H9 (cell line): ENCODE measurements at regions not wholly inside any gene's neighbourhood (a gene's known extent, or its start where the extent isn't known, plus 50 kb on each side); places are given as distances from the start of the nearest gene placed in this dataset.
A peak's percentile ranks its signal among the peaks of the same experiment; 100 is the strongest.

Experiments
- DNase-seq: peaks from one replicate; pipeline ENCODE4 v3.0.0-alpha.2; 2017
- H2AFZ ChIP-seq: one replicate; pipeline ENCODE4 v1.6.1; 2013; ENCODE audit warnings: mild to moderate bottlenecking, low read length, control low read depth, moderate library complexity
- H2AK5ac ChIP-seq: 2 replicates; pipeline ENCODE4 v1.6.1; 2013; ENCODE audit warnings: low read length, control low read depth, mixed read lengths; ENCODE audit not compliant: insufficient read length
- H2BK120ac ChIP-seq: one replicate; pipeline ENCODE4 v1.6.1; 2013; ENCODE audit warnings: low read depth, mild to moderate bottlenecking, low read length, control low read depth, inconsistent platforms; ENCODE audit not compliant: poor library complexity, severe bottlenecking
- H2BK12ac ChIP-seq: 2 replicates; pipeline ENCODE4 v1.6.1; 2013; ENCODE audit warnings: low read length, control low read depth, mixed read lengths, low read depth; ENCODE audit not compliant: insufficient read length
- H2BK15ac ChIP-seq: 2 replicates; pipeline ENCODE4 v1.6.1; 2013; ENCODE audit warnings: low read depth, low read length, control low read depth
- H2BK20ac ChIP-seq: one replicate; pipeline ENCODE4 v1.6.1; 2013; ENCODE audit warnings: low read depth, mild to moderate bottlenecking, low read length, control low read depth, inconsistent platforms; ENCODE audit not compliant: poor library complexity, severe bottlenecking
- H2BK5ac ChIP-seq: 2 replicates; pipeline ENCODE4 v1.6.1; 2013; ENCODE audit warnings: low read length, control low read depth, mixed read lengths; ENCODE audit not compliant: insufficient read length
- H3K14ac ChIP-seq: 2 replicates; pipeline ENCODE4 v1.6.1; 2013; ENCODE audit warnings: low read length, control low read depth; ENCODE audit not compliant: insufficient read depth
- H3K18ac ChIP-seq: 2 replicates; pipeline ENCODE4 v1.6.1; 2013; ENCODE audit warnings: low read depth, mild to moderate bottlenecking, mixed read lengths, low read length, control low read depth; ENCODE audit not compliant: insufficient read length
- H3K23ac ChIP-seq: 2 replicates; pipeline ENCODE4 v1.6.1; 2013; ENCODE audit warnings: low read length, control low read depth, mixed read lengths, low read depth; ENCODE audit not compliant: insufficient read length
- H3K23me2 ChIP-seq: 2 replicates; pipeline ENCODE4 v1.6.1; 2013; ENCODE audit warnings: low read depth, mild to moderate bottlenecking, mixed read lengths, low read length, control low read depth; ENCODE audit not compliant: insufficient read length, poor library complexity, severe bottlenecking
- H3K27ac ChIP-seq: 2 replicates; pipeline ENCODE4 v1.5.1; 2013; ENCODE audit warnings: low read length, control low read depth, mixed read lengths, low read depth; ENCODE audit not compliant: insufficient read length
- H3K27me3 ChIP-seq: 2 replicates; pipeline ENCODE4 v1.6.1; 2013; ENCODE audit warnings: low read length, control low read depth, inconsistent platforms; ENCODE audit not compliant: insufficient read depth
- H3K4ac ChIP-seq: 2 replicates; pipeline ENCODE4 v1.6.1; 2013; ENCODE audit warnings: low read depth, mild to moderate bottlenecking, control low read depth, inconsistent platforms, low read length, moderate library complexity
- H3K4me1 ChIP-seq: 2 replicates; pipeline ENCODE4 v1.6.1; 2013; ENCODE audit warnings: low read length, control low read depth, inconsistent platforms; ENCODE audit not compliant: insufficient read depth
- H3K4me2 ChIP-seq: 2 replicates; pipeline ENCODE4 v1.6.1; 2013; ENCODE audit warnings: low read length, control low read depth, mixed read lengths; ENCODE audit not compliant: insufficient read length, insufficient read depth
- H3K56ac ChIP-seq: 2 replicates; pipeline ENCODE4 v1.6.1; 2013; ENCODE audit warnings: low read depth, mild to moderate bottlenecking, mixed read lengths, low read length, control low read depth; ENCODE audit not compliant: insufficient read length
- H3K79me1 ChIP-seq: 2 replicates; pipeline ENCODE4 v1.6.1; 2013; ENCODE audit warnings: low read depth, mild to moderate bottlenecking, moderate library complexity, low read length, control low read depth, inconsistent platforms; ENCODE audit not compliant: insufficient read depth, poor library complexity, severe bottlenecking
- H3K79me2 ChIP-seq: 2 replicates; pipeline ENCODE4 v1.6.1; 2013; ENCODE audit warnings: low read length, control low read depth, inconsistent platforms; ENCODE audit not compliant: insufficient read depth
- H3K9ac ChIP-seq: 2 replicates; pipeline ENCODE4 v1.6.1; 2013; ENCODE audit warnings: low read length, control low read depth, mixed read lengths; ENCODE audit not compliant: insufficient read length; ENCODE audit errors: extremely low read depth
- H3K9me3 ChIP-seq: one replicate; pipeline ENCODE4 v1.6.1; 2013; ENCODE audit warnings: low read depth, low read length, inconsistent platforms; ENCODE audit not compliant: control insufficient read depth
- H3T11ph ChIP-seq: one replicate; pipeline ENCODE4 v1.6.1; 2013; ENCODE audit warnings: mild to moderate bottlenecking, low read length, control low read depth, inconsistent platforms
- H4K20me1 ChIP-seq: one replicate; pipeline ENCODE4 v1.6.1; 2013; ENCODE audit not compliant: control insufficient read depth, insufficient read length, insufficient read depth
- H4K5ac ChIP-seq: 2 replicates; pipeline ENCODE4 v1.6.1; 2013; ENCODE audit warnings: low read depth, mild to moderate bottlenecking, mixed read lengths, low read length, control low read depth; ENCODE audit not compliant: insufficient read length
- H4K8ac ChIP-seq: replicated peaks from 2 replicates; pipeline ENCODE4 v1.6.1; 2013; ENCODE audit warnings: low read length, control low read depth, mixed read lengths, low read depth; ENCODE audit not compliant: insufficient read length
- H4K91ac ChIP-seq: 2 replicates; pipeline ENCODE4 v1.6.1; 2013; ENCODE audit warnings: low read depth, mild to moderate bottlenecking, moderate library complexity, mixed read lengths, low read length, control low read depth; ENCODE audit not compliant: insufficient read length
- H3K27ac Mint-ChIP-seq, 3 experiments: 2 replicates in 2 of 3; 3 replicates in 1 of 3; pipeline ENCODE4 v1.8.0; 2020 to 2021; ENCODE audit warnings: mixed read lengths in 3 of 3, mild to moderate bottlenecking in 1 of 3, moderate library complexity in 1 of 3
- H3K27me3 Mint-ChIP-seq: 2 replicates; pipeline ENCODE4 v1.8.0; 2021; ENCODE audit warnings: low read depth, mild to moderate bottlenecking, moderate library complexity, mixed read lengths
- H3K36me3 Mint-ChIP-seq, 3 experiments: 2 replicates in 2 of 3; 3 replicates in 1 of 3; pipeline ENCODE4 v1.8.0; 2020 to 2021; ENCODE audit warnings: low read depth in 3 of 3, mixed read lengths in 3 of 3; ENCODE audit not compliant: insufficient read depth in 1 of 3
- H3K4me1 Mint-ChIP-seq, 2 experiments: 2 replicates each; pipeline ENCODE4 v1.8.0; 2020; ENCODE audit warnings: mixed read lengths in 2 of 2
- H3K4me3 Mint-ChIP-seq, 2 experiments: 2 replicates in 1 of 2; 3 replicates in 1 of 2; pipeline ENCODE4 v1.8.0; 2020 to 2021; ENCODE audit warnings: mild to moderate bottlenecking in 2 of 2, mixed read lengths in 2 of 2, moderate library complexity in 1 of 2
- H3K9me3 Mint-ChIP-seq, 2 experiments: 2 replicates in 1 of 2; 3 replicates in 1 of 2; pipeline ENCODE4 v1.8.0; 2020; ENCODE audit warnings: mild to moderate bottlenecking in 2 of 2, mixed read lengths in 2 of 2, moderate library complexity in 1 of 2
- WGBS: extraction: QIAGEN DNeasy Blood & Tissue Kit; methylation state at CpG from one replicate; pipeline ENCODE4 v1.1.7; 2013; ENCODE audit warnings: missing lambda C conversion rate, low lambda C conversion rate, mixed read lengths; ENCODE audit not compliant: insufficient read length; ENCODE audit errors: extremely low coverage; 5-methylcytosine and 5-hydroxymethylcytosine counted together
- TF ChIP-seq, protein P1 (sequence below): fragments of 200-600 bp; sonication (generic); conservative IDR thresholded peaks from 3 replicates; pipeline ENCODE4 v1.8.0; 2021; ENCODE audit warnings: antibody characterized with exemption, mild to moderate bottlenecking

DNA sequence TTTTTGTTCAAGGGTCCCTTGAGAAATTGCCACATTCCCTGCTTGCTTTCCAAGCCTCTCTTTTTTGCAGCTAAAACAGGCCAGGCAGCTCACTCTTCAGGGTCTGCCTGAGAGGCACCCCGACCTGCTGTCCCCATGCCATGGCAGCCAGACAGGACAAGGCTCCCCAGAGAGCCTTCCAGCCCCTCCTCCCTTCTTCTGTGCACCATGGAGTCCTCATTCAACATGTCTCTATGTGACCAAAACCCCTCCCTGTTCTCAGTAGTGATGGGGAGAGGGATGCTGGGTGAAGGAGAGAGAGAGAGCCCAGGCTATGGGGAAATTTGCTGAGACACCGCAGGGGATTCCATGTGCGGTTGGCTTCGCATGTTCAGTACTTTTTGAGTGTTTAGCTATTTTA is 384.2 kb upstream of the ZNF507 start:
- no peak overlapping the region for H3T11ph ChIP-seq
- H2BK5ac ChIP-seq: no peak overlapping the region
- TF ChIP-seq, protein P1, sequence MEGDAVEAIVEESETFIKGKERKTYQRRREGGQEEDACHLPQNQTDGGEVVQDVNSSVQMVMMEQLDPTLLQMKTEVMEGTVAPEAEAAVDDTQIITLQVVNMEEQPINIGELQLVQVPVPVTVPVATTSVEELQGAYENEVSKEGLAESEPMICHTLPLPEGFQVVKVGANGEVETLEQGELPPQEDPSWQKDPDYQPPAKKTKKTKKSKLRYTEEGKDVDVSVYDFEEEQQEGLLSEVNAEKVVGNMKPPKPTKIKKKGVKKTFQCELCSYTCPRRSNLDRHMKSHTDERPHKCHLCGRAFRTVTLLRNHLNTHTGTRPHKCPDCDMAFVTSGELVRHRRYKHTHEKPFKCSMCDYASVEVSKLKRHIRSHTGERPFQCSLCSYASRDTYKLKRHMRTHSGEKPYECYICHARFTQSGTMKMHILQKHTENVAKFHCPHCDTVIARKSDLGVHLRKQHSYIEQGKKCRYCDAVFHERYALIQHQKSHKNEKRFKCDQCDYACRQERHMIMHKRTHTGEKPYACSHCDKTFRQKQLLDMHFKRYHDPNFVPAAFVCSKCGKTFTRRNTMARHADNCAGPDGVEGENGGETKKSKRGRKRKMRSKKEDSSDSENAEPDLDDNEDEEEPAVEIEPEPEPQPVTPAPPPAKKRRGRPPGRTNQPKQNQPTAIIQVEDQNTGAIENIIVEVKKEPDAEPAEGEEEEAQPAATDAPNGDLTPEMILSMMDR: no peak
- H3K56ac ChIP-seq: no peak overlapping the region
- no peak overlapping the region for H3K4ac ChIP-seq
- no peaks in the 10 kb centered on the region for H3K79me1 ChIP-seq
- H4K8ac ChIP-seq: no peak overlapping the region
- H3K4me1 ChIP-seq: no peaks in the 10 kb centered on the region
- no peaks in the 10 kb centered on the region for H4K20me1 ChIP-seq
- Mint-ChIP-seq H3K4me3 (no peak overlapping the region), H3K4me1 (peaks cover 24 to 27% of the 10 kb centered on the region in 2 experiments), H3K36me3 (no peaks in the 10 kb centered on the region), H3K27me3 (no peaks in the 10 kb centered on the region; the same call in 1 of the 2 replicates), H3K9me3 (no peaks in the 10 kb centered on the region; a peak in 2 of 5 replicates), H3K27ac (peak overlapping the region in 1 of 3 experiments; percentile 54; a peak in 1 of 7 replicates)
- no peaks in the 10 kb centered on the region for H3K23me2 ChIP-seq
- no peaks in the 10 kb centered on the region for H3K27me3 ChIP-seq
- no peak overlapping the region for H3K18ac ChIP-seq
- no peak overlapping the region for H3K14ac ChIP-seq
- no peak overlapping the region for H4K5ac ChIP-seq
- no peak overlapping the region for H2BK120ac ChIP-seq
- H2BK12ac ChIP-seq: no peak overlapping the region
- H2AK5ac ChIP-seq: no peak overlapping the region
- no peak overlapping the region for H3K9ac ChIP-seq
- no peak overlapping the region for H2BK15ac ChIP-seq
- no peak for DNase-seq
- no peak overlapping the region for H3K27ac ChIP-seq
- no peak overlapping the region for H2AFZ ChIP-seq
- no peaks in the 10 kb centered on the region for H3K9me3 ChIP-seq
- H3K23ac ChIP-seq: no peak overlapping the region
- no peak overlapping the region for H3K4me2 ChIP-seq
- WGBS: no CpG with 5 or more reads among the region's 4 CpGs
- no peaks in the 10 kb centered on the region for H3K79me2 ChIP-seq
- no peak overlapping the region for H2BK20ac ChIP-seq
- no peak overlapping the region for H4K91ac ChIP-seq
